ENCODE measurements at regions not wholly inside any gene's neighbourhood (a gene's known extent, or its start where the extent isn't known, plus 50 kb on each side); places are given as distances from the start of the nearest gene placed in this dataset.

- CTCF ChIA-PET, result no interaction called here
- H3K4me3 ChIP-seq (ENCODE audit: low read depth, low read length), result no peak overlapping the region
These were observed 638.3 kb upstream of the GRIA3 start for GRCh38 chrX:122545778-122546177.

GRCh38 chrX:122546269-122546668 lies 637.8 kb upstream of the GRIA3 start:
- no peak for DNase-seq (ENCODE audit: low read depth)
- POLR2A ChIA-PET, result no interaction called here
- no peaks in the 10 kb centered on the region for H3K27me3 ChIP-seq (ENCODE audit: control insufficient read depth, insufficient read depth, low read length)
- CTCF ChIA-PET, result no interaction called here
- no peak for TF ChIP-seq CTCF (IDR thresholded peaks at IDR 0.05; ENCODE audit: insufficient read depth, low read depth, low read length)
- H3K4me3 ChIP-seq (ENCODE audit: low read depth, low read length), result no peak overlapping the region
- no peaks in the 10 kb centered on the region for H3K36me3 ChIP-seq (ENCODE audit: control insufficient read depth, insufficient read depth, low read length)

More at GRCh38 chrX:122545778-122546177, 638.3 kb upstream of the GRIA3 start:
- no peak for TF ChIP-seq CTCF (IDR thresholded peaks at IDR 0.05; ENCODE audit: insufficient read depth, low read depth, low read length)
- no peak for DNase-seq (ENCODE audit: low read depth)
- Histone ChIP-seq H3K27me3 (ENCODE audit: control insufficient read depth, insufficient read depth, low read length) (no peaks in the 10 kb centered on the region), H3K36me3 (ENCODE audit: control insufficient read depth, insufficient read depth, low read length) (no peaks in the 10 kb centered on the region)
- POLR2A ChIA-PET, result no interaction called here

- no peak overlapping the region for H3K4me3 ChIP-seq (ENCODE audit: low read depth, low read length)
- no peaks in the 10 kb centered on the region for H3K36me3 ChIP-seq (ENCODE audit: control insufficient read depth, insufficient read depth, low read length)
- DNase-seq (ENCODE audit: low read depth), result no peak
- ChIA-PET CTCF (no interaction called here), POLR2A (no interaction called here)
- TF ChIP-seq CTCF (IDR thresholded peaks at IDR 0.05; ENCODE audit: insufficient read depth, low read depth, low read length), result no peak
- no peaks in the 10 kb centered on the region for H3K27me3 ChIP-seq (ENCODE audit: control insufficient read depth, insufficient read depth, low read length)
These were observed 631.7 kb upstream of the GRIA3 start for GRCh38 chrX:122552286-122552800.

GRCh38 chrX:122555925-122556324 lies 628.2 kb upstream of the GRIA3 start:
- H3K27me3 ChIP-seq (ENCODE audit: control insufficient read depth, insufficient read depth, low read length), result no peaks in the 10 kb centered on the region
- ChIA-PET POLR2A (no interaction called here), CTCF (no interaction called here)
- no peak for DNase-seq (ENCODE audit: low read depth)
- no peaks in the 10 kb centered on the region for H3K36me3 ChIP-seq (ENCODE audit: control insufficient read depth, insufficient read depth, low read length)
- no peak overlapping the region for H3K4me3 ChIP-seq (ENCODE audit: low read depth, low read length)
- TF ChIP-seq CTCF (IDR thresholded peaks at IDR 0.05; ENCODE audit: insufficient read depth, low read depth, low read length), result no peak

- TF ChIP-seq CTCF (IDR thresholded peaks at IDR 0.05; ENCODE audit: insufficient read depth, low read depth, low read length), result no peak
- peak; percentile 97 for DNase-seq (ENCODE audit: low read depth)
- ChIA-PET CTCF (no interaction called here), POLR2A (no interaction called here)
- Histone ChIP-seq H3K4me3 (ENCODE audit: low read depth, low read length) (no peak overlapping the region), H3K27me3 (ENCODE audit: control insufficient read depth, insufficient read depth, low read length) (no peaks in the 10 kb centered on the region), H3K36me3 (ENCODE audit: control insufficient read depth, insufficient read depth, low read length) (no peaks in the 10 kb centered on the region)
These were observed 618.1 kb upstream of the GRIA3 start for GRCh38 chrX:122565952-122566351.
